HepG2 (cell line): ENCODE measurements at regions not wholly inside any gene's neighbourhood (a gene's known extent, or its start where the extent isn't known, plus 50 kb on each side); places are given as distances from the start of the nearest gene placed in this dataset.
A peak's percentile ranks its signal among the peaks of the same experiment; 100 is the strongest.

Source experiments
- ATAC-seq: fragments of 200-7000 bp; cut with Tn5 transposase; 3 replicates; pipeline ENCODE4 v1.9.1; 2020; ENCODE audit warnings: mild to moderate bottlenecking, moderate library complexity
- BruUV-seq: library from RNA; stranded (reverse); fragments of 400-500 nt; replicated peaks from 2 replicates; lab custom pipeline; 2021; lab: Mats Ljungman, UMichigan
- CTCF ChIA-PET: fragments of 300-600 bp; formaldehyde crosslinking; extraction: SDS; loops from one replicate; lab custom pipeline; 2021; ENCODE audit warnings: low total read pairs, inconsistent platforms, low intra/inter-chr PET ratio; lab: Yijun Ruan, JAX
- POLR2A ChIA-PET: fragments of 350-600 bp; sonication (Branson Sonifier 250); formaldehyde crosslinking; loops from one replicate; lab custom pipeline; 2020; ENCODE audit warnings: antibody characterized with exemption, inconsistent platforms; lab: Yijun Ruan, JAX
- DNase-seq: peaks from one replicate; pipeline ENCODE4 v3.0.0-alpha.2; 2015; ENCODE audit warnings: low spot score
- FAIRE-seq: peaks from 3 replicates; lab custom pipeline; 2011; peaks lifted over from hg19 to GRCh38; lab: Jason Lieb, UNC
- H2AFZ ChIP-seq: one replicate; pipeline ENCODE4 v1.6.1; 2011; ENCODE audit warnings: low read length, inconsistent platforms
- H3K27ac ChIP-seq: fragments of 300-600 bp; 3 replicates; pipeline ENCODE4 v1.8.0; 2011; ENCODE audit warnings: mixed run types, mild to moderate bottlenecking, mixed read lengths, low read length, inconsistent platforms; ENCODE audit not compliant: insufficient read depth; ENCODE audit errors: extremely low read length
- H3K27me3 ChIP-seq, 2 experiments: fragments of 200-600 bp in 1 of 2; 2 replicates in 1 of 2; 3 replicates in 1 of 2; pipeline versions ENCODE4 v1.6.0 to v1.8.0; 2011; ENCODE audit warnings: low read length in 2 of 2, mild to moderate bottlenecking in 2 of 2, moderate library complexity in 2 of 2, inconsistent platforms in 1 of 2; ENCODE audit not compliant: insufficient read depth in 2 of 2, control insufficient read depth in 1 of 2
- H3K36me3 ChIP-seq, 2 experiments: fragments of 200-600 bp in 1 of 2; replicated peaks in 1 of 2; 2 replicates in 1 of 2; 3 replicates in 1 of 2; pipeline versions ENCODE4 v1.5.1 to v1.8.0; 2011; ENCODE audit warnings: low read length in 2 of 2, inconsistent platforms in 1 of 2; ENCODE audit not compliant: insufficient read depth in 2 of 2, control insufficient read depth in 1 of 2
- H3K4me1 ChIP-seq: 2 replicates; pipeline ENCODE4 v1.5.1; 2012; ENCODE audit warnings: low read length, inconsistent platforms; ENCODE audit not compliant: insufficient read depth
- H3K4me2 ChIP-seq: 2 replicates; pipeline ENCODE4 v1.6.0; 2011; ENCODE audit warnings: low read depth, low read length, inconsistent platforms
- H3K4me3 ChIP-seq, 3 experiments: fragments of 200-600 bp in 1 of 3; sonication (generic), shearing (Covaris generic) in 1 of 3; replicated peaks in 1 of 3; 2 replicates each; pipeline ENCODE4 v1.5.1; 2011 to 2016; ENCODE audit warnings: low read length in 3 of 3, inconsistent platforms in 2 of 3, low read depth in 2 of 3, mild to moderate bottlenecking in 2 of 3, control low read depth in 1 of 3, mixed read lengths in 1 of 3; ENCODE audit not compliant: insufficient read depth in 1 of 3
- H3K79me2 ChIP-seq: one replicate; pipeline ENCODE4 v1.6.1; 2011; ENCODE audit warnings: low read length, inconsistent platforms; ENCODE audit not compliant: insufficient read depth
- H3K9ac ChIP-seq: 2 replicates; pipeline ENCODE4 v1.6.0; 2011; ENCODE audit warnings: mild to moderate bottlenecking, low read depth, low read length, inconsistent platforms; ENCODE audit not compliant: insufficient read depth
- H3K9me3 ChIP-seq: 2 replicates; pipeline ENCODE4 v1.5.1; 2012; ENCODE audit warnings: mild to moderate bottlenecking, low read length
- H4K20me1 ChIP-seq: 2 replicates; pipeline ENCODE4 v1.6.0; 2011; ENCODE audit warnings: inconsistent platforms, mild to moderate bottlenecking, low read length, moderate library complexity; ENCODE audit not compliant: insufficient read depth
- CTCF ChIP-seq: sonication (generic); formaldehyde crosslinking; IDR thresholded peaks from 2 replicates; pipeline ENCODE4 v1.5.0; 2020; ENCODE audit warnings: mild to moderate bottlenecking, missing genetic modification reagents, moderate library complexity
- MAFF ChIP-seq: IDR thresholded peaks from 2 replicates; pipeline ENCODE4 v1.6.1; 2011; ENCODE audit warnings: low read depth, low read length, improper control_type of control experiment
- MAFK ChIP-seq, 2 experiments: IDR thresholded peaks in 1 of 2; conservative IDR thresholded peaks in 1 of 2; 2 replicates each; pipeline ENCODE4 v1.6.1; 2011; ENCODE audit warnings: improper control_type of control experiment in 2 of 2, low read length in 2 of 2
- NFE2 ChIP-seq: sonication (generic); formaldehyde crosslinking; IDR thresholded peaks from 2 replicates; pipeline ENCODE4 v1.4.0; 2020; ENCODE audit warnings: missing genetic modification reagents
- NPAS2 ChIP-seq: sonication (generic); formaldehyde crosslinking; IDR thresholded peaks from 2 replicates; pipeline ENCODE4 v1.8.0; 2022; ENCODE audit warnings: mild to moderate bottlenecking, missing genetic modification reagents, borderline replicate concordance
- PREB ChIP-seq: sonication (generic); formaldehyde crosslinking; IDR thresholded peaks from 2 replicates; pipeline ENCODE4 v1.4.0; 2020; ENCODE audit warnings: missing genetic modification reagents
- SOX6 ChIP-seq, 2 experiments: fragments of 450-650 bp in 1 of 2; sonication (generic) in 1 of 2; formaldehyde crosslinking in 1 of 2; IDR thresholded peaks; 2 replicates each; pipeline versions ENCODE4 v1.4.0 to v1.6.1; 2017 to 2020; ENCODE audit warnings: antibody characterized with exemption in 1 of 2, mild to moderate bottlenecking in 1 of 2, missing genetic modification reagents in 1 of 2
- TGIF2 ChIP-seq: IDR thresholded peaks from 2 replicates; pipeline ENCODE4 v1.6.1; 2016; ENCODE audit warnings: control low read depth, missing compliant biosample characterization
- ZNF280D ChIP-seq: sonication (generic); formaldehyde crosslinking; IDR thresholded peaks from 2 replicates; pipeline ENCODE4 v1.5.1; 2020; ENCODE audit warnings: mild to moderate bottlenecking, missing genetic modification reagents
- ZNF547 ChIP-seq: sonication (generic); formaldehyde crosslinking; IDR thresholded peaks from 2 replicates; pipeline ENCODE4 v1.5.1; 2020; ENCODE audit warnings: mild to moderate bottlenecking, missing genetic modification reagents
- WGBS: methylation state at CpG from one replicate; pipeline ENCODE4 v1.1.6; 2017; ENCODE audit warnings: low lambda C conversion rate; 5-methylcytosine and 5-hydroxymethylcytosine counted together
- in situ Hi-C: cut with HindIII; loops from 2 replicates; pipeline ENCODE4 v1.10.0; 2017; ENCODE audit warnings: low pct_unique_long_range_greater_than_20kb; ENCODE audit not compliant: extremely low pct_ligation_motif_present
- intact Hi-C: fragments of 100-400 bp; cut with micrococcal nuclease; formaldehyde crosslinking; loops from one replicate; pipeline ENCODE4 v1.10.0; 2022; ENCODE audit not compliant: unreplicated experiment

- Histone ChIP-seq H3K27ac (no peak overlapping the region), H3K79me2 (no peaks in the 10 kb centered on the region), H4K20me1 (no peaks in the 10 kb centered on the region), H3K4me1 (no peaks in the 10 kb centered on the region), H3K9ac (no peak overlapping the region), H3K4me3 (no peak overlapping the region), H3K9me3 (no peaks in the 10 kb centered on the region), H3K4me2 (no peak overlapping the region)
- ATAC-seq (no peak), FAIRE-seq (no peak), DNase-seq (no peak)
- WGBS = 35% methylated on average over 3 of the region's 3 CpGs
- BruUV-seq = no TSS peak
- intact Hi-C loops = no loop called here
- in situ Hi-C loops = no loop called here
- no peak for TF ChIP-seq ZNF547 (CRISPR knock-in tag)
- no peak for TF ChIP-seq CTCF
- no peak for TF ChIP-seq PREB (CRISPR knock-in tag)
- TF ChIP-seq, all 625 proteins: peak for 0
- CTCF ChIA-PET = no interaction called here
- no peaks in the 10 kb centered on the region for H3K27me3 ChIP-seq
- no peak overlapping the region for H2AFZ ChIP-seq
- POLR2A ChIA-PET = no interaction called here
- no peaks in the 10 kb centered on the region for H3K36me3 ChIP-seq
Observed at GRCh38 chr2:144049137-144049536, 470.8 kb downstream of the ZEB2 start.

GRCh38 chr2:144048631-144049060, 471.3 kb downstream of the ZEB2 start:
- DNase-seq (no peak), FAIRE-seq (no peak), ATAC-seq (no peak)
- WGBS = 49% methylated on average over 4 of the region's 4 CpGs
- peak; percentile 54 to 68; a peak in 3 of 4 replicates for TF ChIP-seq MAFK (conservative IDR thresholded peaks at IDR 0.05 in 1 of 2, IDR thresholded peaks at IDR 0.05 in 1 of 2; ENCODE audit: low read length in 2 of 2)
- no peak for TF ChIP-seq TGIF2 (CRISPR knock-in tag)
- no peak for TF ChIP-seq NPAS2 (CRISPR knock-in tag)
- TF ChIP-seq MAFF = peak; percentile 62
- no peak for TF ChIP-seq SOX6 (IDR thresholded peaks at IDR 0.05)
- TF ChIP-seq SOX6 (CRISPR knock-in tag; IDR thresholded peaks at IDR 0.05) = no peak
- TF ChIP-seq NFE2 (CRISPR knock-in tag) = no peak
- TF ChIP-seq ZNF280D = no peak
- no peaks in the 10 kb centered on the region for H3K4me1 ChIP-seq
- POLR2A ChIA-PET = no interaction called here
- BruUV-seq = no TSS peak
- H3K9ac ChIP-seq = no peak overlapping the region
- no peaks in the 10 kb centered on the region for H3K79me2 ChIP-seq
- no peak overlapping the region for H3K4me2 ChIP-seq
- H2AFZ ChIP-seq = no peak overlapping the region
- H3K4me3 ChIP-seq = no peak overlapping the region
- H3K9me3 ChIP-seq = no peaks in the 10 kb centered on the region
- no peaks in the 10 kb centered on the region for H4K20me1 ChIP-seq
- intact Hi-C loops = no loop called here
- H3K36me3 ChIP-seq = no peaks in the 10 kb centered on the region
- CTCF ChIA-PET = no interaction called here
- H3K27me3 ChIP-seq = no peaks in the 10 kb centered on the region
- in situ Hi-C loops = no loop called here
- H3K27ac ChIP-seq = no peak overlapping the region
